ENCODE measurements at regions not wholly inside any gene's neighbourhood (a gene's known extent, or its start where the extent isn't known, plus 50 kb on each side); places are given as distances from the start of the nearest gene placed in this dataset.

GRCh38 chr17:5694551-5694950 lies 110.2 kb upstream of the NLRP1 start:
- no peaks in the 10 kb centered on the region for H3K79me1 ChIP-seq (ENCODE audit: insufficient read depth, low read depth, low read length, poor library complexity, severe bottlenecking)
- H3K4me3 Mint-ChIP-seq, result no peak overlapping the region
- H3K4ac ChIP-seq (ENCODE audit: low read depth, low read length), result no peak overlapping the region
- no peak overlapping the region for H3K23ac ChIP-seq (ENCODE audit: insufficient read length, low read depth, low read length)
- H3K23me2 ChIP-seq (ENCODE audit: insufficient read length, low read depth, low read length, poor library complexity, severe bottlenecking), result no peaks in the 10 kb centered on the region
- H2BK20ac ChIP-seq (ENCODE audit: low read depth, low read length, poor library complexity, severe bottlenecking), result no peak overlapping the region
- H3K27me3 Mint-ChIP-seq (ENCODE audit: low read depth), result no peaks in the 10 kb centered on the region
- no peak overlapping the region for H2AK5ac ChIP-seq (ENCODE audit: insufficient read length, low read length)
- no peaks in the 10 kb centered on the region for H3K27me3 ChIP-seq (ENCODE audit: insufficient read depth, low read length)
- no peak overlapping the region for H2AFZ ChIP-seq (ENCODE audit: low read length)
- no peaks in the 10 kb centered on the region for H4K20me1 ChIP-seq (ENCODE audit: control insufficient read depth, insufficient read depth, insufficient read length)
- peak; percentile 80 for DNase-seq
- no peak overlapping the region for H4K8ac ChIP-seq (replicated peaks; ENCODE audit: insufficient read length, low read depth, low read length)
- H2BK15ac ChIP-seq (ENCODE audit: low read depth, low read length), result no peak overlapping the region
- no peak overlapping the region for H4K5ac ChIP-seq (ENCODE audit: insufficient read length, low read depth, low read length)
- no peak overlapping the region for H4K91ac ChIP-seq (ENCODE audit: insufficient read length, low read depth, low read length)
- H2BK12ac ChIP-seq (ENCODE audit: insufficient read length, low read depth, low read length), result no peak overlapping the region
- H3K27ac Mint-ChIP-seq, result no peak overlapping the region; a peak in 2 of 7 replicates
- H3K27ac ChIP-seq (ENCODE audit: insufficient read length, low read depth, low read length), result no peak overlapping the region
- no peak overlapping the region for H2BK5ac ChIP-seq (ENCODE audit: insufficient read length, low read length)
- no peak overlapping the region for H3K4me2 ChIP-seq (ENCODE audit: insufficient read depth, insufficient read length, low read length)
- WGBS (ENCODE audit: extremely low coverage, insufficient read length, low lambda C conversion rate), result no CpG with 5 or more reads among the region's 8 CpGs
- H3K36me3 Mint-ChIP-seq (ENCODE audit: insufficient read depth in 1 of 3, low read depth in 3 of 3), result peaks cover 0 to 2% (median 0%) of the 10 kb centered on the region in 3 experiments; a peak in 1 of 7 replicates
- H3K79me2 ChIP-seq (ENCODE audit: insufficient read depth, low read length), result no peaks in the 10 kb centered on the region
- H3K18ac ChIP-seq (ENCODE audit: insufficient read length, low read depth, low read length), result no peak overlapping the region
- H3K4me1 Mint-ChIP-seq, result peaks cover 47 to 55% of the 10 kb centered on the region in 2 experiments
- H3K9me3 ChIP-seq (ENCODE audit: control insufficient read depth, low read depth, low read length), result no peaks in the 10 kb centered on the region
- H3K9ac ChIP-seq (ENCODE audit: extremely low read depth, insufficient read length, low read length), result no peak overlapping the region
- peaks cover 5% of the 10 kb centered on the region; the same call in 1 of the 2 replicates for H3K4me1 ChIP-seq (ENCODE audit: insufficient read depth, low read length)
- no peak overlapping the region for H3K56ac ChIP-seq (ENCODE audit: insufficient read length, low read depth, low read length)
- no peak overlapping the region for H3K14ac ChIP-seq (ENCODE audit: insufficient read depth, low read length)
- no peak overlapping the region for H3T11ph ChIP-seq (ENCODE audit: low read length)
- H2BK120ac ChIP-seq (ENCODE audit: low read depth, low read length, poor library complexity, severe bottlenecking), result no peak overlapping the region
- H3K9me3 Mint-ChIP-seq, result peaks cover 0 to 5% of the 10 kb centered on the region in 2 experiments; a peak in 2 of 5 replicates
- TF ChIP-seq CTCF (conservative IDR thresholded peaks at IDR 0.05), result no peak
